Glutamatergic neuron (in vitro differentiated cells): ENCODE measurements at regions not wholly inside any gene's neighbourhood (a gene's known extent, or its start where the extent isn't known, plus 50 kb on each side); places are given as distances from the start of the nearest gene placed in this dataset.
"Not testable (repeated sequence)": the region's sequence is repeated elsewhere in the genome, so short reads cannot be mapped to it uniquely, and the experiment has no call there.

ENCODE experiments used
- DNase-seq: peaks from one replicate; pipeline ENCODE4 v3.0.0; 2022
- H3K27ac Mint-ChIP-seq: one replicate; pipeline ENCODE4 v1.8.0; 2020; ENCODE audit warnings: mild to moderate bottlenecking, mixed read lengths, inconsistent platforms; ENCODE audit not compliant: unreplicated experiment
- H3K27me3 Mint-ChIP-seq: one replicate; pipeline ENCODE4 v1.8.0; 2020; ENCODE audit warnings: mild to moderate bottlenecking, moderate library complexity, mixed read lengths, inconsistent platforms; ENCODE audit not compliant: unreplicated experiment
- H3K36me3 Mint-ChIP-seq: one replicate; pipeline ENCODE4 v1.8.0; 2020; ENCODE audit warnings: mild to moderate bottlenecking, mixed read lengths, inconsistent platforms; ENCODE audit not compliant: unreplicated experiment
- H3K4me1 Mint-ChIP-seq: one replicate; pipeline ENCODE4 v1.8.0; 2020; ENCODE audit warnings: mild to moderate bottlenecking, low read depth, mixed read lengths, inconsistent platforms; ENCODE audit not compliant: unreplicated experiment
- H3K4me3 Mint-ChIP-seq: one replicate; pipeline ENCODE4 v1.8.0; 2020; ENCODE audit warnings: mild to moderate bottlenecking, mixed read lengths, inconsistent platforms; ENCODE audit not compliant: unreplicated experiment
- H3K9me3 Mint-ChIP-seq: one replicate; pipeline ENCODE4 v1.8.0; 2020; ENCODE audit warnings: mild to moderate bottlenecking, moderate library complexity, mixed read lengths, inconsistent platforms; ENCODE audit not compliant: unreplicated experiment
- CTCF ChIP-seq: fragments of 200-600 bp; sonication (generic); IDR thresholded peaks from one replicate; pipeline ENCODE4 v1.5.0; 2021; ENCODE audit not compliant: partially characterized antibody, unreplicated experiment

DNA sequence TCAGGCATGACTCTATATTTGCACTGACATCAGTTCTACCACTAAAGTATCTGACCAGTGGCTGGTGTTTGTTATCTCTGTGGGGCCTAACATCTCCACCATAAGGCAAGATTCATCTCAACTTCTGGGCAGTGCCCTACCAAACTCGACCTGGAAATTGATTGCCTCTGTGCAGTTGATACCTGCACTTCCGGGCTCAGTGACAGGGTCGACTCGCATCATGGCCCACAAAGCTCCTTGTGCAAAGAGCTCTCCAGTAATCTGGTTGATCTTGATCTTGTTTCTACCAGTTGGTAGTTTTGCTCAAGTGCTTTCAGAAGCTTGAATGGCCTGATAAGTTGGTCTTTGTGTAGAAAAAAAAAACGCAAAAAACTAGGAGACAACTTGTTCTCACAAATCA is 501.1 kb upstream of the JAG1 start:
- Mint-ChIP-seq H3K4me3 (no peak overlapping the region), H3K9me3 (no peaks in the 10 kb centered on the region), H3K27me3 (no peaks in the 10 kb centered on the region), H3K27ac (no peak overlapping the region), H3K4me1 (no peaks in the 10 kb centered on the region), H3K36me3 (no peaks in the 10 kb centered on the region)
- no peak for DNase-seq
- no peak for TF ChIP-seq CTCF

DNA sequence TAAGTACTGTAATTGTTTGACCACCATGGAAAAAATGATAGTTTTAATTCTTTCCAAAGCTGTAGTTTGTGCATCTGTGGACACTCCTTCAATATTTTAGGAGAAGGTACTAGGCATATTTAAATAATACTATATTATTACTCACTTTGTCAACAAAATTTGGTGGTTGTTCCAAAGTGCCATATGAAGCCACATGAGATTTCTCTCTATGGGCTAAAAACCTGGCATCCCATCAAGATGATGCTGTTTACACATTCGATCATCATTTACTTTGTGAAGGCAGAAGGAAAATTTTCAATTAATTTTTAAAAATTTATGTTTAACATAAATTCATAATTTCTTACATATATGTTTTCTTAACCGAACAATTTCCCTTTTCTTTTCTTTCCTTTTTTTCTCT is 502.6 kb upstream of the JAG1 start:
- no peak overlapping the region for H3K4me3 Mint-ChIP-seq
- no peaks in the 10 kb centered on the region for H3K27me3 Mint-ChIP-seq
- H3K9me3 Mint-ChIP-seq, result no peaks in the 10 kb centered on the region
- no peak overlapping the region for H3K27ac Mint-ChIP-seq
- no peaks in the 10 kb centered on the region for H3K36me3 Mint-ChIP-seq
- no peaks in the 10 kb centered on the region for H3K4me1 Mint-ChIP-seq
- no peak for TF ChIP-seq CTCF
- no peak for DNase-seq

DNA sequence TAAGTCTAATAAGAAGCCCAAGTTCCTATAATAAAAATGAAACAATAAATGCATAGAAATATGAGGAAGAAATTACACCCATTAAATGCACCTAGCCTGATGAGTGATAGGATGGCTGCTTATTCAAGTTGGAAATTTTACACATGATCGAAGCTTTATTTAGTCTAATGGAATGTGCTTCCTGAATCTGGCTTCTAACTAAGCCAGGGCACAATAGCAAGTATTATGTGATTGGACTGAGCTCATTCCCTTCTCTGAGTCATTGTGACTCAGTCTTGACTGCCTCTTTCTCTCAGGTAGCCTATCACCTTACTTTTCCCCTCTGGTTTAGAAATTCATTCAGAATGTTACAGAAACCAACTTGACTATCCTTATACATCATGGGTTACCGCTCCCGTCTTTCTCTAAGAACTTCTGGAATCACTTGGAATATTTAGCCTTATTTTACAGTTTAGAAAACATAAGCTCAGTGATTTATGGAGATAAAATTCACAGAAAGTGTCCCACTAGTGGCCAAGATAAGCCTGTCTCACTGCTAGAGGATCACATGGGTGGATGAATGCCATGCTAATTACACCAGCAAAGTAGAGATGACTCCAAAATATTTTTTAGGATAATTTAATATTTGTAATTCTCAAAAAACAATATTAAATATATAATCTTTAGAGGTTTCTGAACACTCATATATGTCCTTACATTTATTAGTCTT is 505.3 kb upstream of the JAG1 start:
- Mint-ChIP-seq H3K4me1 (no peaks in the 10 kb centered on the region), H3K27ac (no peak overlapping the region), H3K36me3 (no peaks in the 10 kb centered on the region), H3K9me3 (no peaks in the 10 kb centered on the region), H3K27me3 (no peaks in the 10 kb centered on the region), H3K4me3 (no peak overlapping the region)
- no peak for DNase-seq
- TF ChIP-seq CTCF, result no peak

DNA sequence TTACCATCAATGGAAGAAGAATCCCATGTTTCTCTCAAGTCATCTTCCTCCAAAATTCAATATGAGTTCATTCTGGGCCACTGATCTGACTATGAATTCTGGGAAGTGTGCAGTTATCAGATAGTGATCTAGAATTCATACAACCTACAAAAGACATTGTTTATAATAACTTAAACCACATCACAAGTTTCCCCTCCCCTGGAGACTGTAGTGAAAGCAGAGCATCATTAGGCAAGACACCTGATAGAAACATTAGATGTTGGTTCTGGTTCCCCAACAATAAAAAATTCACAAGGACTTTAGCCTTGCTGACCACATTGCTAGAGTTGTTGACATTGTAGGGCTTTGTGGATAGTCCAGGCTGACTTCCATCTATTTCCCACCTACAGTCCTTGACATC is 506.4 kb upstream of the JAG1 start:
- DNase-seq, result no peak
- H3K36me3 Mint-ChIP-seq, result no peaks in the 10 kb centered on the region
- no peak overlapping the region for H3K4me3 Mint-ChIP-seq
- no peaks in the 10 kb centered on the region for H3K9me3 Mint-ChIP-seq
- no peaks in the 10 kb centered on the region for H3K4me1 Mint-ChIP-seq
- H3K27ac Mint-ChIP-seq, result no peak overlapping the region
- TF ChIP-seq CTCF, result no peak
- no peaks in the 10 kb centered on the region for H3K27me3 Mint-ChIP-seq

DNA sequence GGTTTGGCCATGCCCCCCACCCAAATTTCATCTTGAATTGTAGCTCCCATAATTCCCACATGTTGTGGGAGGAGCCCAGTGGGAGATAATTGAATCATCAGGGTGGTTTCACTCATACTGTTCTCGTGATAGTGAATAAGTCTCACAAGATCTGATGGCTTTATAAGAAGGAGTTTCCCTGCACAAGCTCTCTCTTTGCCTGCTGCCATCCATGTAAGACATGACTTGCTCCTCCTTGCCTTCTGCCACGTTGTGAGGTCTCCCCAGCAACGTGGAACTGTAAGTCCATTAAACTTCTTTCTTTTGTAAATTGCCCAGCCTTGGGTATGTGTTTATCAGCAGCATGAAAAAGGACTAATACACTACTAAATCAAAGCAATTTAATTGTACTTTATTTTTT is 507.3 kb upstream of the JAG1 start:
- not testable (repeated sequence) for H3K27me3 Mint-ChIP-seq, H3K36me3 Mint-ChIP-seq, DNase-seq, H3K9me3 Mint-ChIP-seq, H3K27ac Mint-ChIP-seq, H3K4me1 Mint-ChIP-seq, H3K4me3 Mint-ChIP-seq
